ENCODE measurements at regions not wholly inside any gene's neighbourhood (a gene's known extent, or its start where the extent isn't known, plus 50 kb on each side); places are given as distances from the start of the nearest gene placed in this dataset.

DNA sequence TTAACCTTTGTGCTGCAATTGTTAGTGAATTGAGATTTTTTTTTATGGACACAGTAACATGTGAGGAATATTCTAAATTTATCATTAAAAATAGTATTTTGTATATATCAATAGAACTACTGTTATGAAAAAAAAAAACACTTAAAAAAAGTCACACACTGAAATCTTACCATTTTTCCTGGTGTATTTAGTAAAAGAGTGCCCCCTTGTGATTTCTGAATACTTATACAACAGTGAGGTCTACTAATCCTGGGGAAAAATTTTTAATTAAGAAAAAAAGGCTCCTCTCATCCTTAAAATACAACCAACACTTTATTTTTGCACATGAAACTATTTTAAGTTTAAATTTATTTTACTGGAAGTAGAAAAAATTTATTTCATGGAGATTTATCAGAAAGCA lies 56.4 kb upstream of the SPOCK3 start:
- no peak overlapping the region for H3K4me3 ChIP-seq (ENCODE audit: low read length)
- TF ChIP-seq, protein P1, sequence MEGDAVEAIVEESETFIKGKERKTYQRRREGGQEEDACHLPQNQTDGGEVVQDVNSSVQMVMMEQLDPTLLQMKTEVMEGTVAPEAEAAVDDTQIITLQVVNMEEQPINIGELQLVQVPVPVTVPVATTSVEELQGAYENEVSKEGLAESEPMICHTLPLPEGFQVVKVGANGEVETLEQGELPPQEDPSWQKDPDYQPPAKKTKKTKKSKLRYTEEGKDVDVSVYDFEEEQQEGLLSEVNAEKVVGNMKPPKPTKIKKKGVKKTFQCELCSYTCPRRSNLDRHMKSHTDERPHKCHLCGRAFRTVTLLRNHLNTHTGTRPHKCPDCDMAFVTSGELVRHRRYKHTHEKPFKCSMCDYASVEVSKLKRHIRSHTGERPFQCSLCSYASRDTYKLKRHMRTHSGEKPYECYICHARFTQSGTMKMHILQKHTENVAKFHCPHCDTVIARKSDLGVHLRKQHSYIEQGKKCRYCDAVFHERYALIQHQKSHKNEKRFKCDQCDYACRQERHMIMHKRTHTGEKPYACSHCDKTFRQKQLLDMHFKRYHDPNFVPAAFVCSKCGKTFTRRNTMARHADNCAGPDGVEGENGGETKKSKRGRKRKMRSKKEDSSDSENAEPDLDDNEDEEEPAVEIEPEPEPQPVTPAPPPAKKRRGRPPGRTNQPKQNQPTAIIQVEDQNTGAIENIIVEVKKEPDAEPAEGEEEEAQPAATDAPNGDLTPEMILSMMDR (IDR thresholded peaks at IDR 0.05; ENCODE audit: insufficient read depth, low read depth, low read length, missing control alignments) = peak; percentile 33
- peak; percentile 51 for DNase-seq (ENCODE audit: low read depth)

DNA sequence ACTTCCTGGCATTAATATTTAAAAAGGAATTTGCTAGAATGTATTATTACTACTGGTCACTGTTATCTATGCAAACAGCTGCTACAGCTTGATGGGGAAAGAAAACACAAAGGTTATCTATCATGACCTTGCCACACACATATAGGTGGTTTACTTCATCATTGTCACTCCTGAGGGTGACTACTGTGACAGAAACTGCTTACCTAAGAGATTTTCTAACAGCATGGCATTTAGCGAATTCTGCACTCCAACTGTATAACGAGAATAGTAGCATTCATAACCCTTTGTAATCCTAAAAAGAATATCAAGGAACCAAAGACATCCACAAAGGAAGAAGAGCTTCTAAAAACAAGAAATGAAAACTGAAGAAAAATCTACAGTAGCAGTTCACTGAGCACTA lies 74.6 kb upstream of the SPOCK3 start:
- no peak for DNase-seq (ENCODE audit: low read depth)
- no peak overlapping the region for H3K4me3 ChIP-seq (ENCODE audit: low read length)
- TF ChIP-seq, protein P1 (IDR thresholded peaks at IDR 0.05; ENCODE audit: insufficient read depth, low read depth, low read length, missing control alignments) = no peak

DNA sequence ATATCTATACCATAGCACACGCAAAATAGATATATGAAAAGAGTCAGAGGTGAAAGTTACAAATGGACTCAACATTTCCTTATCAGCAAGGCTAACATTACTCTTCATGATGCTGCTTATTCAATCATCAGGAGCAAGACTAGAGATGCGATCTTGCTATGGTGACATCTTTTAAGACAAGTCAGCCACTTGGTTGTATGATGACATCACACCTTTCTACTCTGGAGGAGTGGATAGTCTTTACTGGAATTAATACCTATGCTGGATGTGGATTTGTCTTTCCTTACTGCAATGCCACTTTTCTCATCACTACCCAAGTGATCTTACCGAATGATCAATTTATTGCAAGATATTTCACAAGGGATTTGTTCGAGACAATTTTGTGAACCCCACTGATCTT lies 87.0 kb upstream of the SPOCK3 start:
- TF ChIP-seq, protein P1 (IDR thresholded peaks at IDR 0.05; ENCODE audit: insufficient read depth, low read depth, low read length, missing control alignments) = no peak
- no peak for DNase-seq (ENCODE audit: low read depth)
- H3K4me3 ChIP-seq (ENCODE audit: low read length) = no peak overlapping the region

DNA sequence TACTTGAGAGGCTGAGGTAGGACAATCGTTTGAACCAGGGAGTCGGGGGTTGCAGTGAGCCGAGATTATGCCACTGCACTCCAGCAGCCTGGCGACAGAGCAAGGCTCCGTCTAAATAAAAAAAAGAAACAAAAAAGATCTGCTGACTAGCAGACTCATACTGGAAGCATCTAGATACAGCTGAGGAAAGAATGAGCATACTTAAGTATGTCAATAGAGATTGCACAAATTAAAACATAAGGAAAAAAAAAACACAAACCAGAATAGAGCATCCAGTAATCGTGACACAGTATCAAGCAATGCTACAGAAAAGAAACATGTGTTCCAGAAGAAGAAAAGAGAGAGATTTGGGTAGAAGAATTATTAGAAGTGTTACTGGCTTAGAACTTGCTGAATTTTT lies 105.5 kb upstream of the SPOCK3 start:
- DNase-seq (ENCODE audit: low read depth) = no peak
- TF ChIP-seq, protein P1 (IDR thresholded peaks at IDR 0.05; ENCODE audit: insufficient read depth, low read depth, low read length, missing control alignments) = no peak
- no peak overlapping the region for H3K4me3 ChIP-seq (ENCODE audit: low read length)

DNA sequence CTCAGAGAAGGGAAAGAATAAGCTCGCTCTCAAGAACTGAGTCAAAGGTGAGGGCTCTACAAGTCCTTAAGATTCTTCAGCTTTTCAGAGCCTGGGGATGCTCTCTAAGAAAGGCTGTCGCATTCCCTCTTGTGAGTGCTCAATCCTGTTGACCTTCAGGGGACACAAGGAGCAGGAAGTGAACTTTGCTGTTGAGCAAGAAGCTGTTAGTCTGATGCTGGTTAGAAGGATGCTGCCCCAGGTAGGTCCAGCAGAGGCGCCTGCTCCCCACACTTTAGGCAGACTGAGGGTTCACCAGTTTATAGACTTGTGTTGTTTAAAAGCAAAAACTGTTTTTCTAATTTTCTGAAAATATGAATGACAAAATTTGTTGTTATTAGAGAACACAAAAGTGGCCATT lies 125.4 kb upstream of the SPOCK3 start:
- DNase-seq (ENCODE audit: low read depth) = peak; percentile 0
- no peak overlapping the region for H3K4me3 ChIP-seq (ENCODE audit: low read length)
- TF ChIP-seq, protein P1 (IDR thresholded peaks at IDR 0.05; ENCODE audit: insufficient read depth, low read depth, low read length, missing control alignments) = no peak

DNA sequence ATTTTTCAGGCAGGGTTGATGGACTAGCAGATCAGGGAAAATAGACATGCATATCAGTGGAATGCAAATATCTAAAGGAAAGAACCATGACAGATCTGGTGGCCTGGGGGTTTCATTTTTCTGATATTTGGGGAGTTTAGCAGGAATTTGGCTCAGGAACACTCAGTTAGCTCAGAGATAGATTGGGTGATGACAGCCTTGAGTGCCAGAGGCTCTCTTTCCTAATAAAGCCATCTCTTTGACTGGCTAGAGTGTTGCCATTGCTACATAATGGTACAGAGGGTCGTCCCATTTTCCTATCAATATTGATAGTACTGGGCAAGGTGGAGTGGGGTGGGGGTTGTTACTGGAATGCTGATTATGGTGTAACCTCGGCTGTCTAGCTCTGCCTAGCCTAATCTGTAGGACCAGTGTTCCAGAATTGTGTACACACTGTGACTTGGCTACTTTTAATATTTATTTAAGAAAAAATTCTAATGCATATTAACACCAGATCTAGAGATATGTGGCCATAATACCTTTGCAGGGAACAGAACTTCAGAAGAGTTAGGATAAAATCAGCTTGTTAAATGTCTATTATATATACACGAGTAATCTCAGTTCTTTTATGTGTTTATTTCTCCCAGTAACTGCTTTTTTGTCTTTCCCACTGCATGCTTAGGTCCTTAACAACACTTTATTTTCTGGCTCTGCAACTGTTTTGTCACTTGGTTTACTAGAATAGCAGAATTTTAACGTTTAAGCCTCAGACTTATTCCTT lies 145.0 kb upstream of the SPOCK3 start:
- DNase-seq (ENCODE audit: low read depth) = no peak
- TF ChIP-seq, protein P1 (IDR thresholded peaks at IDR 0.05; ENCODE audit: insufficient read depth, low read depth, low read length, missing control alignments) = no peak
- no peak overlapping the region for H3K4me3 ChIP-seq (ENCODE audit: low read length)

DNA sequence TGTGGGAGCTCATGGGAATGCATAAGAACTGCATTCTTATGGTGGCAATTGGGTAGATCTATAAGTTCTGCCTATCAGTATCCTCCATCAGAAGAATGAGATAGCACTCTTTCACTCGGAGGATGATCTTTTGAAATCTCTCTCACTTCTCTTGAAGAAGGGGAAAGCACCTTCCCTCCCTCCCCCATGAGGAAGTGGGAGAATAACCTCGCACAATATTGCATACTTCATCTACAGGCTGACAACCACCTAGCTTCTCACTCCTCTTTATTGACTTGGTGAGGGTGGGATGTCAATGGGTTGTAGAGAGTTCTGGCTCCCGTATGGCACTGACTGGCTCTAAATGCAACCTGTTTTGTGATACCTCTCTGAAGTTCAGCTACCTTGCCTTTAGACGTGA lies 146.7 kb upstream of the SPOCK3 start:
- no peak overlapping the region for H3K4me3 ChIP-seq (ENCODE audit: low read length)
- TF ChIP-seq, protein P1 (IDR thresholded peaks at IDR 0.05; ENCODE audit: insufficient read depth, low read depth, low read length, missing control alignments) = no peak
- DNase-seq (ENCODE audit: low read depth) = no peak
